Subcutaneous abdominal adipose tissue (tissue), 5 donors: ENCODE measurements at regions not wholly inside any gene's neighbourhood (a gene's known extent, or its start where the extent isn't known, plus 50 kb on each side); places are given as distances from the start of the nearest gene placed in this dataset.
"Not testable (repeated sequence)": the region's sequence is repeated elsewhere in the genome, so short reads cannot be mapped to it uniquely, and the experiment has no call there.

Experiments used
- H3K27ac ChIP-seq: one replicate; pipeline ENCODE4 v1.7.0; 2013; ENCODE audit warnings: low read depth, mild to moderate bottlenecking, inconsistent platforms, low read length, moderate library complexity
- H3K27me3 ChIP-seq, 5 donors: one replicate each; pipeline ENCODE4 v1.7.0; 2013; ENCODE audit warnings: low read length in 5 of 5, inconsistent platforms in 1 of 5; ENCODE audit not compliant: control insufficient read depth in 5 of 5, insufficient read depth in 4 of 5
- H3K36me3 ChIP-seq, 5 donors: one replicate each; pipeline ENCODE4 v1.7.0; 2013; ENCODE audit warnings: low read length in 5 of 5; ENCODE audit not compliant: control insufficient read depth in 5 of 5, insufficient read depth in 5 of 5
- H3K4me1 ChIP-seq, 5 donors: one replicate each; pipeline ENCODE4 v1.7.0; 2013; ENCODE audit warnings: low read length in 5 of 5, mild to moderate bottlenecking in 3 of 5, moderate library complexity in 1 of 5; ENCODE audit not compliant: control insufficient read depth in 5 of 5, insufficient read depth in 5 of 5
- H3K4me3 ChIP-seq, 5 donors: one replicate each; pipeline ENCODE4 v1.7.0; 2013; ENCODE audit warnings: low read length in 5 of 5, low read depth in 1 of 5
- H3K9ac ChIP-seq, 5 donors: one replicate each; pipeline ENCODE4 v1.7.0; 2013; ENCODE audit warnings: low read length in 5 of 5, mild to moderate bottlenecking in 4 of 5, moderate library complexity in 3 of 5
- H3K9me3 ChIP-seq, 5 donors: one replicate each; pipeline ENCODE4 v1.7.0; 2013; ENCODE audit warnings: low read length in 5 of 5; ENCODE audit not compliant: control insufficient read depth in 5 of 5
- donor health status: healthy.
- donor health status: healthy.
- donor health status: healthy.
- donor health status: healthy.
- donor health status: healthy.

- H3K27me3 ChIP-seq, result no peaks in the 10 kb centered on the region
These were observed 87.2 kb upstream of the PLEKHM1 start for GRCh38 chr17:45577571-45578279.

DNA sequence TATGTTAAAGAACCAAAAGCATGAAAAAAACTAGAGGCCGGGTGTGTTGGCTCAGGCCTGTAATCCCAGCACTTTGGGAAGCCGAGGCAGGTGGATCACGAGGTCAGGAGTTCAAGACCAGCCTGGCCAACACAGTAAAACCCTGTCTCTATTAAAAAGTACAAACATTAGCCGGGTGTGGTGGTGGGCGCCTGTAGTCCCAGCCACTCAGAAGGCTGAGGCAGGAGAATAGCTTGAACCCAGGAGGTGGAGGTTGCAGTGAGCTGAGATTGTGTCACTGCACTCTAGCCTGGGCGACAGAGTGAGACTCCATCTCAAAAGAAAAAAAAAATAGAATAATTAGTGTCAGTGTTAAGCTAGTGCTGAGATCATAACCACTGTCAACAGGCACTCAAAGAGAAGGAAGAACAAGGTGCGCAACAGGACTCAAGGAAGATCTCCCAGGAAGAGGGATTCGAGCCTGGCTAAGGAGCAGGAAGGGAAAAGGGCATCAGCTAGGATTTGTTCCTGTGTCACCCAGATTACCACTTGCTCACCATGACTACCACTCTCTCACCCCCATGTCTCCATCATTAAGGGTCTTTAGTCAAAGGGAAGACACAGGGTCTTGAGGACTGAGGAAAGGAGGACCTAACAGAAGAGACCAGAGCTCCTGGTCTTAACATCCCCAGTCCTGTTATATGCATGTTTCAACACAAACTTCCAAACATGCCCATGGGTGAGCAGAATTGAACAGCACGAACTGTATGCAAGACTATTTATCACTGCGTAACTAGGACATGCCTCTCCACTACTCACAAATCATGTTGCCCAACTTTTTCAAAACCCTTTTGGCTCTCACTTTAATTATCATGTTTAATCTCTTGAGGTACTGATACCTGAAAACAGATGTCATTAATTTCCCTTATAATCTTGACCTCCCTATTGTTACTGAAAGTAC, 88.3 kb upstream of the PLEKHM1 start:
- peaks cover 2 to 19% (median 10%) of the 10 kb centered on the region in 5 donors for H3K4me1 ChIP-seq
- no peak overlapping the region for H3K4me3 ChIP-seq
- no peaks in the 10 kb centered on the region for H3K9me3 ChIP-seq
- no peaks in the 10 kb centered on the region for H3K36me3 ChIP-seq
- no peak overlapping the region for H3K9ac ChIP-seq
- no peak overlapping the region for H3K27ac ChIP-seq
- H3K27me3 ChIP-seq, result peaks cover 0 to 3% (median 0%) of the 10 kb centered on the region in 5 donors

More at GRCh38 chr17:45577571-45578279, 87.2 kb upstream of the PLEKHM1 start:
- Histone ChIP-seq H3K4me3 (no peak overlapping the region), H3K27ac (no peak overlapping the region), H3K9me3 (no peaks in the 10 kb centered on the region), H3K36me3 (no peaks in the 10 kb centered on the region), H3K9ac (no peak overlapping the region), H3K4me1 (peaks cover 0 to 8% (median 2%) of the 10 kb centered on the region in 5 donors)

DNA sequence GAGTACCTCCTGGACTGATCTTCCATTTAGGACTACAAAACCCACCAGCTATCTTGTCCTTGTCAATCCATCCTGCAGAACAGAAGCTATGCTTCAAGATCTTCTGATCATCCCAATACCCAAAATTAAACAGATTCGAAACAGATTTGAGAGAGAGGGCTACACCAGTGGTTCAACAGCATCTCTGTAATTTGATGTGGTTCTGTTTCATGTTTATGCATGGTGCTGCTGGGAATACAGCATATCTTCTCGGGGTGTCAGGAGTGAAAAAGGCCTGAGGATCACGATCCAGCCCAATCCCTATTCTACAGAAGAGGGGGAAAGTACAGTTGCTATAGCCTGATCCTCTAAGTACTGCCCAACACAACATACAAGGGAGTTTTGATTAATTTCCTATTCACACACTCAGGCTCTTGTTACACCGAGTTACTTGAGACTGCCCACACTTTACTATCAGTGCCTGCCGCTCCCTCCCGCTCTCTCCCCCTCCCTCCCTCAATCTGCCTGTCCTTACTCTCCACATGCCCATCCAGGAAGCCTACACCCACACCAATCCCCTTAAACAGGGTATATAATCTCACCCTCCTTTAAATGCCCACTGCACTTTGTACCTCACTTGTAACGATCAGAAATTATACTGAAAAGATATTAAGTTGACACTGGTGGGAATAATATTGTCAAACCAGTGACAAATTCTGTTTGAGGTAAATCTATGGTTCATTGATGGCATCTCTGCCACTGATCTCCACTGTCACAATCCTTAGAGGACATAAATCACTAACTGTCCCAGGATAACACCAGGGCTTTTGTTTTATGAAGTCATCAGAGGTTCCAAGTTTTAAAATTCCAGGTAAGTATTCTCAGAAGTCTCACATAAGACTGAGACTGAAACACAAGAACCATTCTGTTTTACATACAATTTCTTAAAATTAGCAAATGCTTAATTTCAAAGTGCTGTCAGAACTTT, 89.3 kb upstream of the PLEKHM1 start:
- Histone ChIP-seq H3K9ac (no peak overlapping the region), H3K27me3 (peaks cover 0 to 7% (median 0%) of the 10 kb centered on the region in 5 donors), H3K9me3 (no peaks in the 10 kb centered on the region), H3K36me3 (no peaks in the 10 kb centered on the region), H3K4me3 (no peak overlapping the region), H3K27ac (no peak overlapping the region), H3K4me1 (peaks cover 2 to 22% (median 15%) of the 10 kb centered on the region in 5 donors)

GRCh38 chr17:45580924-45581323, 90.4 kb upstream of the PLEKHM1 start:
- Histone ChIP-seq H3K27ac (no peak overlapping the region), H3K27me3 (peaks cover 0 to 7% (median 0%) of the 10 kb centered on the region in 5 donors), H3K4me3 (no peak overlapping the region), H3K36me3 (no peaks in the 10 kb centered on the region), H3K9me3 (no peaks in the 10 kb centered on the region), H3K4me1 (peaks cover 0 to 28% (median 16%) of the 10 kb centered on the region in 5 donors), H3K9ac (no peak overlapping the region)

- no peak overlapping the region for H3K27ac ChIP-seq
- H3K27me3 ChIP-seq, result peaks cover 0 to 7% (median 0%) of the 10 kb centered on the region in 5 donors
- H3K9ac ChIP-seq, result no peak overlapping the region
- no peaks in the 10 kb centered on the region for H3K9me3 ChIP-seq
- peaks cover 0 to 34% (median 16%) of the 10 kb centered on the region in 5 donors for H3K4me1 ChIP-seq
- no peak overlapping the region for H3K4me3 ChIP-seq
- no peaks in the 10 kb centered on the region for H3K36me3 ChIP-seq
These were observed 91.3 kb upstream of the PLEKHM1 start for GRCh38 chr17:45581860-45582259.

- H3K4me1 ChIP-seq, result peaks cover 0 to 34% (median 16%) of the 10 kb centered on the region in 5 donors
- H3K27me3 ChIP-seq, result peaks cover 0 to 7% (median 0%) of the 10 kb centered on the region in 5 donors
- H3K4me3 ChIP-seq, result peak overlapping the region; percentile 79 to 99 (median 88)
- peaks cover 0 to 3% (median 0%) of the 10 kb centered on the region in 5 donors for H3K36me3 ChIP-seq
- H3K9me3 ChIP-seq, result no peaks in the 10 kb centered on the region
- H3K9ac ChIP-seq, result peak overlapping the region; percentile 53 to 81 (median 67)
- peak overlapping the region; percentile 76 for H3K27ac ChIP-seq
These were observed 93.8 kb upstream of the PLEKHM1 start for GRCh38 chr17:45584092-45585036.

DNA sequence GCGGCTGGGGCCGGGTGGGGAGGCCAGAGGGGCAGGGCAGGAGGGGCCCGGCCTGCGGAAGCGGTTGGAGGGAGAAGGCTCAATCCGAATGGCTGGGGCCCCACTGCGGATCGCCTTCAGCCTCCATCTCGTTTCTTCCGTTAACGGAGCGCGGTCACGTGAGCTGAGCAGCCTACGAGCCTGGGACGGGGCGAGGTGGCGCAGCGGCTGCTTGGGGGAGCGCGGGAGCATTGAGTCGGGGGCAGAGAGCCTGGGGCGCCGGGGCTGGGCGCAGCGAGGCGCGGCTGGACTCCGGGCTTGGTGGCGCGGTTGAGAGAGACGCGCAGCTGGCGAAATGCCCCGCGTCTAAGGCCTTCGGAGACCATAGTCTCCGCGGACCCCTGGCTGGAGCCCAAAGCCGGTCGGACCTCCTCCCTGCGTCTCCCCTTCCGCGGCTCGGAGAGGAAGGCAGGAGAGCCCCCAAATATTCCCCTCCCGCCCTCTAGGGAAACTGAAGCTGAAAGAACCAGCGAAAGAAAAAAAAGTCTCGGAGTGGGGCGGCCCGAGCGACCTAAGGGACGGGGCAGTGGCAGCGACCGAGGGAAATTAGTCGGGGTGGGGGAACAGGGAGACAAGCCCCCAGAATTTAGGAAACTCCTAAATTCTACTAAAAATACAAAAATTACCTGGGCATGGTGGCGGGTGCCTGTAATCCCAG, 94.7 kb upstream of the PLEKHM1 start:
- H3K27ac ChIP-seq, result peak overlapping the region; percentile 76
- not testable (repeated sequence) for H3K9me3 ChIP-seq, H3K36me3 ChIP-seq, H3K27me3 ChIP-seq
- H3K9ac ChIP-seq, result peak overlapping the region in 3 of 5 donors; percentile 47 to 64 (median 51)
- H3K4me3 ChIP-seq, result peak overlapping the region in 4 of 5 donors; percentile 79 to 94 (median 88)
- H3K4me1 ChIP-seq, result peaks cover 0 to 34% (median 16%) of the 10 kb centered on the region in 5 donors

GRCh38 chr17:45585794-45586650, 95.5 kb upstream of the PLEKHM1 start:
- not testable (repeated sequence) for H3K27ac ChIP-seq, H3K36me3 ChIP-seq, H3K27me3 ChIP-seq, H3K9me3 ChIP-seq
- peak overlapping the region in 4 of 5 donors; percentile 50 to 88 (median 67) for H3K4me3 ChIP-seq
- H3K4me1 ChIP-seq, result peaks cover 0 to 34% (median 16%) of the 10 kb centered on the region in 5 donors
- H3K9ac ChIP-seq, result peak overlapping the region in 1 of 5 donors; percentile 47
